Left renal cortex interstitium (tissue), 4 donors: ENCODE measurements at regions not wholly inside any gene's neighbourhood (a gene's known extent, or its start where the extent isn't known, plus 50 kb on each side); places are given as distances from the start of the nearest gene placed in this dataset.

Experiments used
- DNase-seq, 4 donors: peaks; one replicate each; pipeline ENCODE4 v3.0.0-alpha.2; 2013; ENCODE audit warnings: low read depth in 4 of 4, low spot score in 2 of 4, missing footprints in 1 of 4

GRCh38 chr10:81008726-81009125 lies 471.0 kb downstream of the SH2D4B start:
- DNase-seq = peak in 2 of 4 donors; percentile 30 to 49

- no peak for DNase-seq
Observed at GRCh38 chr10:81009296-81009695, 471.6 kb downstream of the SH2D4B start.

GRCh38 chr10:81013771-81014170 lies 476.1 kb downstream of the SH2D4B start:
- DNase-seq = no peak

GRCh38 chr10:81019029-81019890 lies 481.6 kb downstream of the SH2D4B start:
- peak in 2 of 4 donors; percentile 37 to 65 for DNase-seq

GRCh38 chr10:81021428-81022129 lies 483.9 kb downstream of the SH2D4B start:
- no peak for DNase-seq

GRCh38 chr10:81026591-81026990 lies 488.9 kb downstream of the SH2D4B start:
- no peak for DNase-seq

- DNase-seq = no peak
Observed at GRCh38 chr10:81027223-81027622, 489.5 kb downstream of the SH2D4B start.

- DNase-seq = no peak
Observed at GRCh38 chr10:81027706-81028105, 490.0 kb downstream of the SH2D4B start.

GRCh38 chr10:81031774-81032173 lies 494.1 kb downstream of the SH2D4B start:
- no peak for DNase-seq

GRCh38 chr10:81034383-81034782 lies 496.7 kb downstream of the SH2D4B start:
- no peak for DNase-seq

GRCh38 chr10:81036257-81036656 lies 498.6 kb downstream of the SH2D4B start:
- no peak for DNase-seq

GRCh38 chr10:81040031-81040430 lies 502.3 kb downstream of the SH2D4B start:
- DNase-seq = no peak

GRCh38 chr10:81040940-81041339 lies 503.2 kb downstream of the SH2D4B start:
- no peak for DNase-seq

- no peak for DNase-seq
Observed at GRCh38 chr10:81042647-81043046, 504.9 kb downstream of the SH2D4B start.

- no peak for DNase-seq
Observed at GRCh38 chr10:81065474-81065873, 527.8 kb downstream of the SH2D4B start.

- DNase-seq = no peak
Observed at GRCh38 chr10:81068460-81068859, 530.8 kb downstream of the SH2D4B start.

GRCh38 chr10:81071087-81071796 lies 533.5 kb downstream of the SH2D4B start:
- no peak for DNase-seq

- DNase-seq = no peak
Observed at GRCh38 chr10:81073155-81073554, 535.5 kb downstream of the SH2D4B start.

- no peak for DNase-seq
Observed at GRCh38 chr10:81081887-81082620, 544.4 kb downstream of the SH2D4B start.

GRCh38 chr10:81082621-81083376 lies 545.1 kb downstream of the SH2D4B start:
- no peak for DNase-seq
